T-cell (primary cell): ENCODE measurements at regions not wholly inside any gene's neighbourhood (a gene's known extent, or its start where the extent isn't known, plus 50 kb on each side); places are given as distances from the start of the nearest gene placed in this dataset.

Experiments used
- ATAC-seq, 4 experiments: fragments of 200-7000 bp in 3 of 4; fragments of 150-1000 bp in 1 of 4; cut with Tn5 transposase; replicated peaks in 1 of 4; 1 replicate in 3 of 4; 2 replicates in 1 of 4; pipeline ENCODE4 v1.10.0; 2021; ENCODE audit warnings: moderate library complexity in 3 of 4, mild to moderate bottlenecking in 2 of 4, moderate number of reproducible peaks in 1 of 4
- CTCF ChIA-PET, 2 donors: fragments of 300-600 bp; sonication (Branson Sonifier 250); formaldehyde crosslinking; loops; one replicate each; lab custom pipeline; 2022; ENCODE audit warnings: antibody characterized with exemption in 2 of 2; lab: Charles Lee
- POLR2A ChIA-PET, 2 donors: fragments of 300-600 bp; sonication (Branson Sonifier 250); formaldehyde crosslinking; loops; one replicate each; lab custom pipeline; 2022; ENCODE audit warnings: antibody characterized with exemption in 2 of 2; lab: Charles Lee
- DNase-seq, 35 experiments: peaks; one replicate each; pipeline versions ENCODE4 v3.0.0 to v3.0.0-alpha.2; 2013 to 2023
- H3K27ac ChIP-seq: one replicate; pipeline ENCODE4 v1.5.1; 2013; ENCODE audit warnings: low read length
- H3K27me3 ChIP-seq, 2 experiments: replicated peaks in 1 of 2; 1 replicate in 1 of 2; 2 replicates in 1 of 2; pipeline versions ENCODE4 v1.6.1 to v1.7.0; 2013; ENCODE audit warnings: low read length in 1 of 2, mixed read lengths in 1 of 2; ENCODE audit not compliant: control insufficient read depth in 2 of 2, insufficient read depth in 2 of 2; ENCODE audit errors: extremely low read depth in 1 of 2
- H3K36me3 ChIP-seq, 2 donors: 1 replicate in 1 of 2; 2 replicates in 1 of 2; pipeline versions ENCODE4 v1.6.1 to v1.7.0; 2013; ENCODE audit warnings: low read length in 1 of 2; ENCODE audit not compliant: control insufficient read depth in 2 of 2, insufficient read depth in 1 of 2; ENCODE audit errors: extremely low read depth in 1 of 2
- H3K4me1 ChIP-seq, 2 experiments: 1 replicate in 1 of 2; 2 replicates in 1 of 2; pipeline versions ENCODE4 v1.6.1 to v1.7.0; 2013; ENCODE audit warnings: low read length in 2 of 2, mixed read lengths in 1 of 2; ENCODE audit not compliant: insufficient read depth in 2 of 2, control insufficient read depth in 1 of 2; ENCODE audit errors: extremely low read depth in 1 of 2
- H3K4me3 ChIP-seq, 2 donors: 1 replicate in 1 of 2; 2 replicates in 1 of 2; pipeline versions ENCODE4 v1.5.1 to v1.7.0; 2013; ENCODE audit warnings: mild to moderate bottlenecking in 2 of 2, low read length in 1 of 2, moderate library complexity in 1 of 2; ENCODE audit not compliant: control insufficient read depth in 1 of 2; ENCODE audit errors: extremely low read depth in 1 of 2
- H3K9me3 ChIP-seq: 2 replicates; pipeline ENCODE4 v1.7.0; 2013
- H3K27ac Mint-ChIP-seq, 2 donors: one replicate each; pipeline ENCODE4 v1.8.0; 2020 to 2021; ENCODE audit warnings: mild to moderate bottlenecking in 2 of 2, mixed read lengths in 2 of 2
- H3K27me3 Mint-ChIP-seq, 2 donors: one replicate each; pipeline ENCODE4 v1.8.0; 2021 to 2022; ENCODE audit warnings: mixed read lengths in 2 of 2
- H3K36me3 Mint-ChIP-seq: one replicate; pipeline ENCODE4 v1.8.0; 2021; ENCODE audit warnings: mixed read lengths
- H3K4me1 Mint-ChIP-seq, 3 donors: one replicate each; pipeline ENCODE4 v1.8.0; 2020 to 2022; ENCODE audit warnings: mixed read lengths in 3 of 3, mild to moderate bottlenecking in 1 of 3
- H3K4me3 Mint-ChIP-seq, 3 donors: one replicate each; pipeline ENCODE4 v1.8.0; 2020 to 2022; ENCODE audit warnings: mild to moderate bottlenecking in 3 of 3, mixed read lengths in 3 of 3, moderate library complexity in 3 of 3
- H3K9me3 Mint-ChIP-seq, 3 donors: one replicate each; pipeline ENCODE4 v1.8.0; 2020 to 2022; ENCODE audit warnings: mixed read lengths in 3 of 3
- WGBS: methylation state at CpG from one replicate; pipeline ENCODE4 v1.1.5; 2013; ENCODE audit warnings: missing lambda C conversion rate; ENCODE audit not compliant: insufficient coverage; 5-methylcytosine and 5-hydroxymethylcytosine counted together

DNA sequence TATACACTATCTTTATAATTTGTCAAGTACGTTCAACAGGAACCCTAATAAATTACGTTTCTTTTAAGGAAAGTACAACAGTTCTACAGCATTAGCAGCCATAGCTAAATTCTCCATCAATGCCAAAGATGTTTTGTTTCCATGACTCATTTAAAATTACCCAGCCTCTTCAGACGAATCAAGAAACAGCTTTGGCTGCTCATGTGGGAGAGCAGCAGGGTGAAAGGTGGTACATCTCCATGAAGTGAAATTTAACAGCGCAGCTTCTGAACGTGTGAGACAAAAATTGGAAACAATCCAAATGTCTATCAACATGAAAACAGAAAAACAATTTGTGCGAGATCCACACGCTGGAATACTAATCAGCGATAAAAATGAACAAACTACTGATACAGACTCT lies 327.3 kb upstream of the CDH6 start:
- Histone ChIP-seq H3K9me3 (no peaks in the 10 kb centered on the region), H3K36me3 (no peaks in the 10 kb centered on the region), H3K4me3 (no peak overlapping the region), H3K27ac (no peak overlapping the region), H3K27me3 (no peaks in the 10 kb centered on the region), H3K4me1 (no peaks in the 10 kb centered on the region)
- CTCF ChIA-PET, result interaction anchor here in 1 of 2 donors (0.6 kb wide), 1 partner anchor 1480 kb away, joined by 3 read pairs; no protein-coding TSS in a partner anchor
- Mint-ChIP-seq H3K9me3 (peaks cover 7 to 13% (median 12%) of the 10 kb centered on the region in 3 donors), H3K4me3 (no peak overlapping the region), H3K4me1 (no peaks in the 10 kb centered on the region), H3K27me3 (no peaks in the 10 kb centered on the region), H3K36me3 (no peaks in the 10 kb centered on the region), H3K27ac (no peak overlapping the region)
- 100% methylated on average over 2 of the region's 8 CpGs for WGBS
- POLR2A ChIA-PET, result no interaction called here
- ATAC-seq, result no peak
- DNase-seq, result no peak

DNA sequence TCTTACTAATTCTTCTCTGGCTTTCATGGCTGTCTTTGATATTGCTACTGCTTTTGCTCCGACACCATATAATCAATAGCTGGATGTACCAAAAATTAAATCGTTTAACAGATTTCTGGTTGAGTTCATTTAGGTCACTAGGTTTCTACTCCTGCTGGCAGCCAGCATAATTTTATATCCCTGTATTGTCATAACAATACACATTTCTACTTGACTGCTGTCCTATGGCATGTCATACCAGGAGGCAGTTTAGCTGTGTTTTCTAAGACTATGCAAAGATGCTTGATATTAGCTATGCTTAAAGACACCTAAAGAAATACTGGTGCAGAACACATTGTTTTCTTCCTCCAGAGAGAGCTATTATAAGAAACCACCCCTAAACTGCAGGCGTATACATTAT lies 337.2 kb upstream of the CDH6 start:
- H3K4me3 Mint-ChIP-seq, result no peak overlapping the region
- Histone ChIP-seq H3K4me3 (no peak overlapping the region), H3K9me3 (no peaks in the 10 kb centered on the region), H3K36me3 (no peaks in the 10 kb centered on the region), H3K27me3 (no peaks in the 10 kb centered on the region), H3K27ac (no peak overlapping the region), H3K4me1 (no peaks in the 10 kb centered on the region)
- ChIA-PET CTCF (no interaction called here), POLR2A (no interaction called here)
- WGBS, result no CpG with 5 or more reads among the region's 3 CpGs
- H3K27me3 Mint-ChIP-seq, result no peaks in the 10 kb centered on the region
- H3K4me1 Mint-ChIP-seq, result no peaks in the 10 kb centered on the region
- peaks cover 8 to 18% (median 10%) of the 10 kb centered on the region in 3 donors for H3K9me3 Mint-ChIP-seq
- DNase-seq, result no peak
- ATAC-seq, result no peak
- no peaks in the 10 kb centered on the region for H3K36me3 Mint-ChIP-seq
- H3K27ac Mint-ChIP-seq, result no peak overlapping the region

- Histone ChIP-seq H3K27me3 (no peaks in the 10 kb centered on the region), H3K27ac (no peak overlapping the region), H3K4me1 (no peaks in the 10 kb centered on the region), H3K9me3 (no peaks in the 10 kb centered on the region), H3K4me3 (no peak overlapping the region), H3K36me3 (no peaks in the 10 kb centered on the region)
- H3K4me1 Mint-ChIP-seq, result no peaks in the 10 kb centered on the region
- DNase-seq, result no peak
- POLR2A ChIA-PET, result no interaction called here
- ATAC-seq, result no peak
- H3K27me3 Mint-ChIP-seq, result no peaks in the 10 kb centered on the region
- CTCF ChIA-PET, result no interaction called here
- no peaks in the 10 kb centered on the region for H3K36me3 Mint-ChIP-seq
- H3K27ac Mint-ChIP-seq, result no peak overlapping the region
- peaks cover 3 to 16% (median 7%) of the 10 kb centered on the region in 3 donors for H3K9me3 Mint-ChIP-seq
- H3K4me3 Mint-ChIP-seq, result no peak overlapping the region
Observed at GRCh38 chr5:30853158-30853557, 340.3 kb upstream of the CDH6 start.

DNA sequence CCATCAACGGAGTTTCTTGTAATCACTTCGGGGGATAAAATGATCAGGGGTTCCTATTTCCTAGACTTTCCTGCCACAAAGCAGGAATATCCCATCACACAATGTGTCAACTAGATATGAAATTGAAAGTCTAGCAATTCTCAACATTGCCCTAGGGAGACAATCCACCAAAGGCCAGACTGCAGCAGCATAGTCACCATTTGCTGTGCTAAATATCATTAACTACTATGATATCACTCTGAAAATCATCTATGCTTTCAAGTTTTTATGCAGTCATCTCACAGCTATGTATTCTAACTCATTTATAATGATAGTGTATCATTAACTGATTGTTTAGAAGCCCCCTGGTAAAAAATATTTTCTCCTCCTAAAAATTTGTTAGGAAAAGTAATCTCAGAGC lies 342.6 kb upstream of the CDH6 start:
- WGBS, result no CpG with 5 or more reads among the region's 2 CpGs
- no peaks in the 10 kb centered on the region for H3K4me1 ChIP-seq
- ChIA-PET POLR2A (no interaction called here), CTCF (no interaction called here)
- H3K4me3 ChIP-seq, result no peak overlapping the region
- H3K36me3 ChIP-seq, result no peaks in the 10 kb centered on the region
- H3K4me3 Mint-ChIP-seq, result no peak overlapping the region
- H3K27me3 Mint-ChIP-seq, result no peaks in the 10 kb centered on the region
- H3K9me3 ChIP-seq, result no peaks in the 10 kb centered on the region
- no peak for ATAC-seq
- no peaks in the 10 kb centered on the region for H3K4me1 Mint-ChIP-seq
- H3K9me3 Mint-ChIP-seq, result peaks cover 0 to 9% (median 7%) of the 10 kb centered on the region in 3 donors
- DNase-seq, result no peak
- H3K27ac Mint-ChIP-seq, result no peak overlapping the region
- H3K27ac ChIP-seq, result no peak overlapping the region
- H3K27me3 ChIP-seq, result no peaks in the 10 kb centered on the region
- H3K36me3 Mint-ChIP-seq, result no peaks in the 10 kb centered on the region

DNA sequence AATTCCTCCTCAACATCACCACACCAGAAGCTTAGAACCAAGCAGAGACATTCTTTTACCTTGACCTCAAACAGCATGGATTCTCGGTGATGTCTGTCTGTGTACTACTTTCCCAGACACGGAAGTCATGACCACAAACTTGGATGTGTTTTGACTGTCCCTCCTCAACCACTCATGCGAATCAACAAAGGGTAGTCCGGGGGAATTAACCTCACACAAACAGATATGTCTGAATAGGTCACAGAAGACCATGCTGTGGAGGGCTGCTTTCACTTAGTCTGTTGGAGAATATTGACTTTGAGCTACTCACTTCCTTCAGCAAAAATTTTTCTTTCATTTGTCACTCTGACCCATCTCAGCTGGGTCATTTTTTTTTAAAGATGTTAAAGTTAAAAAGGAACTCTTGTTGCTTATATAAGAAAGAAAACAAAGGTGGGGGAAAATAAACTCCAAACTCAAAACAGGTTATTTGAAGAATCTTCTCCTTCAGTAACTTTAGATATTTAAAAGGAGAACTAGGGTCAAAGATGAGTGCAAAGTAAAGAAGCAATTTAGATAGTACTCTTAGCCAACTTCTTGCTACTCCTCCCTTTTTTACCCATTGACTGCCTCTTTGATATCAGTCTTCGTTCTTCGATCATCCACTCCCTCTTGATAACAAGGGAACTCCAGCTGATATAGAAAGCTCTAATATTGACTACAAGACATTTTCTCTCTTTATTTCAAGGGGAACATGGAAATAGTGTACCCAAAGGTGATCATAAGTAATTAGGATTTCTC lies 343.4 kb upstream of the CDH6 start:
- DNase-seq (no peak), ATAC-seq (no peak)
- Mint-ChIP-seq H3K9me3 (peaks cover 0 to 8% (median 8%) of the 10 kb centered on the region in 3 donors), H3K27me3 (no peaks in the 10 kb centered on the region), H3K36me3 (no peaks in the 10 kb centered on the region), H3K4me3 (no peak overlapping the region), H3K27ac (no peak overlapping the region), H3K4me1 (no peaks in the 10 kb centered on the region)
- Histone ChIP-seq H3K36me3 (no peaks in the 10 kb centered on the region), H3K9me3 (no peaks in the 10 kb centered on the region), H3K27me3 (no peaks in the 10 kb centered on the region), H3K27ac (no peak overlapping the region), H3K4me3 (no peak overlapping the region), H3K4me1 (no peaks in the 10 kb centered on the region)
- WGBS, result 83% methylated on average over 1 of the region's 6 CpGs
- ChIA-PET POLR2A (no interaction called here), CTCF (no interaction called here)

- Histone ChIP-seq H3K36me3 (no peaks in the 10 kb centered on the region), H3K4me3 (no peak overlapping the region), H3K27ac (no peak overlapping the region), H3K4me1 (no peaks in the 10 kb centered on the region), H3K9me3 (no peaks in the 10 kb centered on the region), H3K27me3 (no peaks in the 10 kb centered on the region)
- CTCF ChIA-PET, result no interaction called here
- H3K27me3 Mint-ChIP-seq, result no peaks in the 10 kb centered on the region
- ATAC-seq, result no peak
- no peak overlapping the region for H3K4me3 Mint-ChIP-seq
- DNase-seq, result no peak
- H3K9me3 Mint-ChIP-seq, result peaks cover 3 to 14% (median 4%) of the 10 kb centered on the region in 3 donors
- H3K36me3 Mint-ChIP-seq, result no peaks in the 10 kb centered on the region
- H3K27ac Mint-ChIP-seq, result no peak overlapping the region
- POLR2A ChIA-PET, result no interaction called here
- no peaks in the 10 kb centered on the region for H3K4me1 Mint-ChIP-seq
Observed at GRCh38 chr5:30846171-30846570, 347.3 kb upstream of the CDH6 start.
